Stomach (tissue), 8 donors: ENCODE measurements at regions not wholly inside any gene's neighbourhood (a gene's known extent, or its start where the extent isn't known, plus 50 kb on each side); places are given as distances from the start of the nearest gene placed in this dataset.

Experiments used
- DNase-seq, 2 donors: peaks; one replicate each; pipeline versions ENCODE4 v3.0.0 to v3.0.0-alpha.2; 2013 to 2019
- H3K27ac ChIP-seq, 5 donors: fragments of 200-600 bp in 4 of 5; sonication (generic) in 4 of 5; one replicate each; pipeline ENCODE4 v1.5.1; 2013 to 2019; ENCODE audit warnings: mild to moderate bottlenecking in 1 of 5, moderate library complexity in 1 of 5
- H3K27me3 ChIP-seq, 3 donors: fragments of 200-600 bp; sonication (generic); one replicate each; pipeline ENCODE4 v1.5.1; 2017 to 2019; ENCODE audit warnings: mixed run types in 1 of 3
- H3K36me3 ChIP-seq, 4 donors: fragments of 200-600 bp; sonication (generic); 1 replicate in 3 of 4; 2 replicates in 1 of 4; pipeline ENCODE4 v1.5.1; 2016 to 2019
- H3K4me1 ChIP-seq, 4 donors: fragments of 200-600 bp; sonication (generic); one replicate each; pipeline ENCODE4 v1.5.1; 2016 to 2019
- H3K4me3 ChIP-seq, 4 donors: fragments of 200-600 bp; sonication (generic) in 3 of 4; one replicate each; pipeline ENCODE4 v1.5.1; 2016 to 2019; ENCODE audit warnings: mild to moderate bottlenecking in 1 of 4
- H3K9me3 ChIP-seq, 4 donors: fragments of 200-600 bp; sonication (generic); one replicate each; pipeline ENCODE4 v1.5.1; 2016 to 2019
- EP300 ChIP-seq: sonication (generic); formaldehyde crosslinking; IDR thresholded peaks from one replicate; pipeline ENCODE4 v1.6.1; 2017; ENCODE audit warnings: antibody characterized with exemption
- POLR2A ChIP-seq, 4 donors: fragments of 450-650 bp; IDR thresholded peaks; one replicate each; pipeline ENCODE4 v1.6.1; 2016; ENCODE audit warnings: antibody characterized with exemption in 4 of 4, control low read depth in 2 of 4, mild to moderate bottlenecking in 1 of 4, moderate library complexity in 1 of 4
- POLR2AphosphoS5 ChIP-seq, 3 donors: sonication (generic); formaldehyde crosslinking; IDR thresholded peaks; one replicate each; pipeline ENCODE4 v1.6.1; 2016; ENCODE audit warnings: antibody characterized with exemption in 3 of 3
- WGBS, 5 donors: extraction: QIAGEN DNeasy Blood & Tissue Kit in 3 of 5; methylation state at CpG; one replicate each; pipeline versions ENCODE4 v1.1.5 to v1.1.7; 2013 to 2018; 5-methylcytosine and 5-hydroxymethylcytosine counted together
- intact Hi-C: fragments of 100-400 bp; cut with DNase I; formaldehyde crosslinking; loops from one replicate; pipeline ENCODE4 v1.15.1; 2023; ENCODE audit warnings: low total_unique reads
- TF ChIP-seq, protein P1 (sequence below), 7 experiments: fragments of 450-650 bp in 4 of 7; fragments of 200-600 bp in 3 of 7; sonication (generic) in 3 of 7; IDR thresholded peaks; one replicate each; pipeline ENCODE4 v1.5.1; 2016 to 2019; ENCODE audit warnings: antibody characterized with exemption in 7 of 7, control low read depth in 2 of 7, mild to moderate bottlenecking in 1 of 7
- donor health status: healthy with polysubstance abuse.
- donor health status: Bipolar disorder and iron deficiency.
- donor health status: healthy.

DNA sequence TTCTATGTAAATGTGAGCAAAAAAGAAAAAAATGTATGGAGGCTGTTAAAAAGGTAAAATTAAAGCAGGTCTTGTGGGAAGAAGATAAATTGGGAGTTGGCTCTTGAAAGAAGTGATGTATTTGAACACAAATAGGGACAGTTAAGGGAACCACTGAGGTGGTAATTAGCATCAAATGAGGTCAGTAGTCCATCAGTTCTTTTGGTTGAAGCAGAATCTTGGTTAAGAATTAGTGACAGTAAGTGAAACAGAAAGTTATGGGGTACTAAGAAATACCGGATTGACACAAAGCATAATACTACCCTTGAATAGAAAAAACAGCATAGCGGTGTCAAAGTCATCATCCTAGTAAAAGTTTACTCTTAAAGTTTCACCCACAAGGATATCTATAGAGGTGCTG lies 352.6 kb upstream of the VRK2 start:
- intact Hi-C loops, result no loop called here
- no peak overlapping the region for H3K27ac ChIP-seq
- DNase-seq, result no peak
- no peaks in the 10 kb centered on the region for H3K27me3 ChIP-seq
- H3K4me3 ChIP-seq, result no peak overlapping the region
- H3K36me3 ChIP-seq, result no peaks in the 10 kb centered on the region
- no peak for TF ChIP-seq EP300
- TF ChIP-seq POLR2AphosphoS5 (IDR thresholded peaks at IDR 0.05), result no peak
- no peak for TF ChIP-seq POLR2A (IDR thresholded peaks at IDR 0.05)
- TF ChIP-seq, protein P1, sequence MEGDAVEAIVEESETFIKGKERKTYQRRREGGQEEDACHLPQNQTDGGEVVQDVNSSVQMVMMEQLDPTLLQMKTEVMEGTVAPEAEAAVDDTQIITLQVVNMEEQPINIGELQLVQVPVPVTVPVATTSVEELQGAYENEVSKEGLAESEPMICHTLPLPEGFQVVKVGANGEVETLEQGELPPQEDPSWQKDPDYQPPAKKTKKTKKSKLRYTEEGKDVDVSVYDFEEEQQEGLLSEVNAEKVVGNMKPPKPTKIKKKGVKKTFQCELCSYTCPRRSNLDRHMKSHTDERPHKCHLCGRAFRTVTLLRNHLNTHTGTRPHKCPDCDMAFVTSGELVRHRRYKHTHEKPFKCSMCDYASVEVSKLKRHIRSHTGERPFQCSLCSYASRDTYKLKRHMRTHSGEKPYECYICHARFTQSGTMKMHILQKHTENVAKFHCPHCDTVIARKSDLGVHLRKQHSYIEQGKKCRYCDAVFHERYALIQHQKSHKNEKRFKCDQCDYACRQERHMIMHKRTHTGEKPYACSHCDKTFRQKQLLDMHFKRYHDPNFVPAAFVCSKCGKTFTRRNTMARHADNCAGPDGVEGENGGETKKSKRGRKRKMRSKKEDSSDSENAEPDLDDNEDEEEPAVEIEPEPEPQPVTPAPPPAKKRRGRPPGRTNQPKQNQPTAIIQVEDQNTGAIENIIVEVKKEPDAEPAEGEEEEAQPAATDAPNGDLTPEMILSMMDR (IDR thresholded peaks at IDR 0.05), result no peak
- 83 to 93% (median 85%) methylated on average over 2 of the region's 2 CpGs for WGBS, 5 donors
- H3K4me1 ChIP-seq, result no peaks in the 10 kb centered on the region
- H3K9me3 ChIP-seq, result peaks cover 0 to 22% (median 6%) of the 10 kb centered on the region in 4 donors

DNA sequence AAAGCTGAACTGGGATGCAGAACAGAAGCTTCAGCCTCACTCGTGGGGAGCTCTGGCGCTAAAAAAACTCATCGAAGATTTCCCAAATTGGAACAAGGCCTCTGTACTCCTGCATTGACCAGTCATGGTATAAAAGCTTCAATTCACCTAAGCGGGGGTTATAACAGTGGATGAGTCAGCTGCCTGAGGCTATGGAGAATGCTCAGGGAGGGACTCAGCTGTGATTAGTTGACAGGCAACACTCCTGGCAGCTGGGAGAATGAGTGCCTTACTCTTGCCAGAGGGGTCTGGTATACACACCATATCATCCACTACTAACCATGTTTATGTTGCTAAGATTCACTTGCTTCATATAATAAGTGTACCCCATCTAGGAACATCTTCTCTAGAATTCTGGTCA lies 350.6 kb upstream of the VRK2 start:
- H3K36me3 ChIP-seq, result no peaks in the 10 kb centered on the region
- no peaks in the 10 kb centered on the region for H3K4me1 ChIP-seq
- intact Hi-C loops, result no loop called here
- TF ChIP-seq POLR2AphosphoS5 (IDR thresholded peaks at IDR 0.05), result no peak
- TF ChIP-seq, protein P1 (IDR thresholded peaks at IDR 0.05), result no peak
- no peak for TF ChIP-seq EP300
- H3K27ac ChIP-seq, result no peak overlapping the region
- H3K27me3 ChIP-seq, result no peaks in the 10 kb centered on the region
- H3K9me3 ChIP-seq, result peaks cover 0 to 4% (median 2%) of the 10 kb centered on the region in 4 donors
- H3K4me3 ChIP-seq, result no peak overlapping the region
- WGBS, 5 donors, result 87 to 93% (median 89%) methylated on average over 4 of the region's 4 CpGs
- DNase-seq, result no peak

DNA sequence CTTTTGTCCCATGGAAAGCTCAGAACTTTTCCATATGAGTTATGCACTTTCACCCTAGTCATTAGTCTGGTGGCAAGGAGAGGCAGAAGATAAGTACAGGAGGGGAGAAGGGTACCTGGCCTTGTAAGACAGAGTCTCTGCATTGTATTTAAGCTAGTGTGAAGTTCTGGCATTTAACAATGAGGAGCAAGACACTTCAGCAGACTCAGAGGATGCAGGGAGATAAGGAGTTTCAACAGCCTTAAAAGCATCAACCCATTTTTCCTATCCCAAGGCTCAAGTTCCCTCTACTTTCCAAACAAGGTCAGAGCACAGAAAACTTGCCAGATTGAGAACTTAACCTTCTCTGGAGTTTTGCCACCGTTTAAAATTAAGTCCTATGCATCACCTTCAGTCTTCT lies 348.2 kb upstream of the VRK2 start:
- Histone ChIP-seq H3K27ac (no peak overlapping the region), H3K4me1 (no peaks in the 10 kb centered on the region), H3K27me3 (no peaks in the 10 kb centered on the region), H3K36me3 (no peaks in the 10 kb centered on the region), H3K4me3 (no peak overlapping the region), H3K9me3 (no peaks in the 10 kb centered on the region)
- TF ChIP-seq EP300 (no peak), POLR2A (IDR thresholded peaks at IDR 0.05) (no peak), POLR2AphosphoS5 (IDR thresholded peaks at IDR 0.05) (no peak)
- TF ChIP-seq, protein P1 (IDR thresholded peaks at IDR 0.05), result no peak
- DNase-seq, result no peak
- 31 to 71% (median 66%) methylated on average over 1 of the region's 1 CpG for WGBS, 5 donors
- intact Hi-C loops, result no loop called here

DNA sequence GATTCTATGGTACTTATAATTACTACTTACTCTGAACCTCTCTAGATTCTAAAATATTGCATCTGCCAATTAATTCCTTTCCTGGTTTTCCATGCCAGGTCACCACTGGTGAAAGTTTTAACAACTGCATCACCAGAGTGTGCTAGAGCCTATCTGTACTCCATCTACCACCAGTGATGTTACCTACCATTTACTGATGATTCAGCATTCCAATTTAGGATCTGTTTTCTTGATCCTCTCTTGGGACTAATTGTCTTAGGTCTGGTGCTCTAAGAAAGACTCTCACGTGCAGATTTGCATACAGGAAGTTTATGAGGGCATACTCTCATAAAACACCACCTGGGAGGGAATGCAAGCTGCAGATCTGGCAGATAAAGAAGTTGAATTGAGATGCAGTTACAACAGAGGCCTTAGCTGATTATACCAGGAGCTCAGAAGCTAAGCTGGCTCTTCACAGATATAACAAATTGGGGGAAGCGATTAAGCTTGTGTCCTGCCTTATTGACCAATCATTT lies 347.6 kb upstream of the VRK2 start:
- intact Hi-C loops, result no loop called here

More for the DNA sequence above, 347.6 kb upstream of the VRK2 start:
- TF ChIP-seq, protein P1 (IDR thresholded peaks at IDR 0.05), result no peak
- TF ChIP-seq POLR2A (IDR thresholded peaks at IDR 0.05) (no peak), EP300 (no peak), POLR2AphosphoS5 (IDR thresholded peaks at IDR 0.05) (no peak)
- Histone ChIP-seq H3K4me1 (no peaks in the 10 kb centered on the region), H3K27me3 (no peaks in the 10 kb centered on the region), H3K4me3 (no peak overlapping the region), H3K9me3 (no peaks in the 10 kb centered on the region), H3K27ac (no peak overlapping the region), H3K36me3 (no peaks in the 10 kb centered on the region)
- DNase-seq, result no peak
- 52 to 65% (median 60%) methylated on average over 2 of the region's 2 CpGs for WGBS, 5 donors
